ENCODE measurements at regions not wholly inside any gene's neighbourhood (a gene's known extent, or its start where the extent isn't known, plus 50 kb on each side); places are given as distances from the start of the nearest gene placed in this dataset.
"Not testable (repeated sequence)": the region's sequence is repeated elsewhere in the genome, so short reads cannot be mapped to it uniquely, and the experiment has no call there.

- in situ Hi-C loops (cut with HindIII; ENCODE audit: low pct_ligation_motif_present, low sequenced_read_pairs); H3K27me3 ChIP-seq (replicated peaks); H3K36me3 ChIP-seq (replicated peaks): not testable (repeated sequence)
- H3K4me3 ChIP-seq (ENCODE audit: low read depth, low read length): peak overlapping the region; percentile 68
- peak overlapping the region; percentile 74 for H3K27ac ChIP-seq
- DNase-seq: peak; percentile 49
Observed at GRCh38 chr16:22436823-22437652, 62.6 kb upstream of the CDR2 start.

- H3K27me3 ChIP-seq (replicated peaks); H3K36me3 ChIP-seq (replicated peaks); DNase-seq; in situ Hi-C loops (cut with HindIII; ENCODE audit: low pct_ligation_motif_present, low sequenced_read_pairs): not testable (repeated sequence)
- Histone ChIP-seq H3K27ac (peak overlapping the region; percentile 74), H3K4me3 (ENCODE audit: low read depth, low read length) (peak overlapping the region; percentile 68)
Observed at GRCh38 chr16:22436326-22436822, 62.0 kb upstream of the CDR2 start.

GRCh38 chr16:22431314-22431713, 56.9 kb upstream of the CDR2 start:
- H3K27me3 ChIP-seq (replicated peaks); DNase-seq; in situ Hi-C loops (cut with HindIII; ENCODE audit: low pct_ligation_motif_present, low sequenced_read_pairs); H3K4me3 ChIP-seq (ENCODE audit: low read depth, low read length); H3K27ac ChIP-seq: not testable (repeated sequence)
- peaks cover 10% of the 10 kb centered on the region for H3K36me3 ChIP-seq (replicated peaks)

DNA sequence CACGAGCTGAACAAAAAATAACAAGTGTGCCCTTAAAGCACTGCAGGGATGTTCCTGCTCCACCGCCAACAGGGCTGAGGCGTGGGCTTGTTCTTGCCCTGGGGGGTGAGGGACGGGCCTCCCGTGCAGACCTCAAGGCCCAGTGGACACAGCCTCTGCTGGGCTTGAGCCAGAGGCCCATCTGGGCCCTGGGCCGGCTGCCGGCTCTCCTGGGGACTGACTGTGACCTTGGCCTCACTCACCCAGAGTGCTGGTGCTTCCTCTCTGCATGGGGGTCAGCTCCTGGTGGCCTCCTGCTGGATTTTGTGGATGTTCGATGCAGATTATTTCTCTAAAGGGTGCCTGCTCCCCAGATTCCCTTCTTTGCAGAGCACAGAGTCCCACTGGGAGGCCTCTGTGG, 54.2 kb upstream of the CDR2 start:
- H3K36me3 ChIP-seq (replicated peaks): peaks cover 10% of the 10 kb centered on the region
- in situ Hi-C loops (cut with HindIII; ENCODE audit: low pct_ligation_motif_present, low sequenced_read_pairs): no loop called here

DNA sequence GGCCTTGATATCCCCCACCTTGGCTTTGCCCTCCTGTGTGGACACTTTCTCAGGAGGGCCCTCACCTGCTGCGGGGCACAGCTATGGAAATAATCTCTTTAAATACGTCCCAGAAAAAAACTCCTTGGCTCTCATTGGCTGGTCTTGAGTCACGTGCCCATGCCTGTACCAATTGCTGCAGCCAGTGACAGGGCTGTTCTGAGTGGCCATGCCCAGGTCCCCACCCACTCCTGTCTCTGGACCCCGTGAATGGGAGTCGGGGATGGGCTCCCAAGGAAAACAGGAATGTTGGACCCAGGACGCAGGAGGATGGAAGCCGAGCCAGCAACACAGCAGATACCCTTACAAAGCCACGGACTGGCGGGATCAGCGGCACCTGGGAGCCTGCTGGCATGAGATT, 53.1 kb upstream of the CDR2 start:
- in situ Hi-C loops (cut with HindIII; ENCODE audit: low pct_ligation_motif_present, low sequenced_read_pairs): no loop called here
- peaks cover 10% of the 10 kb centered on the region for H3K36me3 ChIP-seq (replicated peaks)
- no peak for DNase-seq
- H3K27me3 ChIP-seq (replicated peaks): no peaks in the 10 kb centered on the region
- no peak overlapping the region for H3K27ac ChIP-seq
- no peak overlapping the region for H3K4me3 ChIP-seq (ENCODE audit: low read depth, low read length)
- TF ChIP-seq CTCF (IDR thresholded peaks at IDR 0.05; ENCODE audit: low read depth, low read length, missing control alignments): no peak

More for the DNA sequence above, 54.2 kb upstream of the CDR2 start:
- no peak overlapping the region for H3K4me3 ChIP-seq (ENCODE audit: low read depth, low read length)
- no peak overlapping the region for H3K27ac ChIP-seq
- DNase-seq: no peak
- no peak for TF ChIP-seq CTCF (IDR thresholded peaks at IDR 0.05; ENCODE audit: low read depth, low read length, missing control alignments)
- H3K27me3 ChIP-seq (replicated peaks): no peaks in the 10 kb centered on the region

DNA sequence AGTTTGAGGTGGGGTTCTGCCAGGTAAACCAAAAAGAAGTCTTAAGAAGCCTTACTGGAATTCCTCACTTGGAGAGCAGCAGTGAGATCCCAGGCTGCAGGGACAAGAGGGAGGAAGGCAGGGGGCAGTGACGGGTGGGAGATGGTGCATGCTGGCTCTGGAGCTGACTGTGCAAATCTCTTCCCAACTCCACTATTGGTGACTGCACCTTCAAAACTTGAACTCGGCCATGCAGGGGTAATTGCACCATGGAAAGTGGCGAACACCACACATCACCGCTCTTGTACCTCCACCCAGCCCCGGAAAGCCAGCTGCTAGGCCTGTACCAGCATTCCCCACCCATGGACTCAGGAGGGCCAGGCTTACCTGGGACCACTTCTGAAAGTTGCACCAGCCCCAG, 51.4 kb upstream of the CDR2 start:
- H3K27ac ChIP-seq: no peak overlapping the region
- DNase-seq: no peak
- in situ Hi-C loops (cut with HindIII; ENCODE audit: low pct_ligation_motif_present, low sequenced_read_pairs): no loop called here
- H3K27me3 ChIP-seq (replicated peaks): no peaks in the 10 kb centered on the region
- no peak overlapping the region for H3K4me3 ChIP-seq (ENCODE audit: low read depth, low read length)
- peak; percentile 2 for TF ChIP-seq CTCF (IDR thresholded peaks at IDR 0.05; ENCODE audit: low read depth, low read length, missing control alignments)
- H3K36me3 ChIP-seq (replicated peaks): peaks cover 10% of the 10 kb centered on the region

DNA sequence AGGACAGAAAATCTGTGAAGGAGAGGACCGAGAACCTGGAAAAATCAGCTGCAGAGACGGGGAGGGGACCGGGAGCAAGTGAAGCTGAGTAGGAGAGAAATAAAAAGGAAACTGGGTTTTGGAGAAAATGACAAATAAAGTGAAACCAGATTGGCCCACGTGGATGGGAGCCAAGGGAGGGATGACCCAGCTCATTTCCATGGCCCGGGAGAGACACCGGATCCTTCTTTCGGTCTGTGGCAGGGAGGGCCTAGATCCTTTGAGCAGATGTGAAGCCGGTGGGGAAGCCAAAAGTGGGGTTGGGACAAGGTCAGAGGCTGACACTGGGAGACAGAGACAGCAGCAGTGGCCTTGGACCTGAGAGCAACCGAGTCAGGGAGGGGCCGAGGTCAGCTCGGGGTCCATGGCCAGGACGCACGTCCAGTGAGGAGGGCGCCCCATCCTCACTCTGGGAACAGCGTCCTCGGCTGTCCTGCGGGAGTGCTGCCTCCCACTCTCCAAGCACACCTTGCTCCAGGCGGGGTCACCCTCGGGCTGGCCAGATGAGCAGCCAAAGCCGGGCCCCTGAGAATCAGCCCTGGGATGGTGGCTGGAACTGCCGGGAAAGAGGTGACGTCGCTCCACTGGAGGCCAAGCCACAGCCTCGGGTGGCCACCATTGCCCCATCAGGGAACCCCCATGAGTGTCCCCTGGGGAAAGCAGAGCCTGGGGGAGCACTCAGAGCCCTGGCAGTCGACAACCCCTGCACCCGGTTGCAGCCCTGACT, 50.8 kb upstream of the CDR2 start:
- in situ Hi-C loops (cut with HindIII; ENCODE audit: low pct_ligation_motif_present, low sequenced_read_pairs): no loop called here
- no peak overlapping the region for H3K4me3 ChIP-seq (ENCODE audit: low read depth, low read length)
- no peak for TF ChIP-seq CTCF (IDR thresholded peaks at IDR 0.05; ENCODE audit: low read depth, low read length, missing control alignments)
- no peak overlapping the region for H3K27ac ChIP-seq
- peaks cover 10% of the 10 kb centered on the region for H3K36me3 ChIP-seq (replicated peaks)
- DNase-seq: no peak
- H3K27me3 ChIP-seq (replicated peaks): no peaks in the 10 kb centered on the region

Measured in brain microvascular endothelial cell (primary cell).